GM19455 (cell line): ENCODE measurements at regions not wholly inside any gene's neighbourhood (a gene's known extent, or its start where the extent isn't known, plus 50 kb on each side); places are given as distances from the start of the nearest gene placed in this dataset.

Experiments
- ATAC-seq: cut with Tn5 transposase; IDR thresholded peaks from one replicate; pipeline ENCODE4 v1.9.1; 2021; ENCODE audit not compliant: unreplicated experiment

GRCh38 chr13:74444161-74444571 lies 310.0 kb upstream of the KLF12 start:
- no peak for ATAC-seq

GRCh38 chr13:74443631-74444030 lies 309.4 kb upstream of the KLF12 start:
- no peak for ATAC-seq

GRCh38 chr13:74442751-74443150 lies 308.5 kb upstream of the KLF12 start:
- ATAC-seq: no peak

GRCh38 chr13:74438901-74439300 lies 304.7 kb upstream of the KLF12 start:
- ATAC-seq: no peak

GRCh38 chr13:74434782-74435181 lies 300.6 kb upstream of the KLF12 start:
- ATAC-seq: no peak

GRCh38 chr13:74424455-74424854 lies 290.3 kb upstream of the KLF12 start:
- ATAC-seq: no peak

- no peak for ATAC-seq
Measured at GRCh38 chr13:74423434-74423833, 289.2 kb upstream of the KLF12 start.

GRCh38 chr13:74414458-74414857 lies 280.3 kb upstream of the KLF12 start:
- no peak for ATAC-seq

- no peak for ATAC-seq
Measured at GRCh38 chr13:74413482-74413881, 279.3 kb upstream of the KLF12 start.

GRCh38 chr13:74409551-74409950 lies 275.3 kb upstream of the KLF12 start:
- no peak for ATAC-seq

- no peak for ATAC-seq
Measured at GRCh38 chr13:74406420-74406819, 272.2 kb upstream of the KLF12 start.

- ATAC-seq: no peak
Measured at GRCh38 chr13:74398599-74398998, 264.4 kb upstream of the KLF12 start.

- no peak for ATAC-seq
Measured at GRCh38 chr13:74389056-74389455, 254.9 kb upstream of the KLF12 start.

GRCh38 chr13:74388626-74389025 lies 254.4 kb upstream of the KLF12 start:
- ATAC-seq: no peak

GRCh38 chr13:74372511-74372910 lies 238.3 kb upstream of the KLF12 start:
- no peak for ATAC-seq

GRCh38 chr13:74367193-74367592 lies 233.0 kb upstream of the KLF12 start:
- ATAC-seq: no peak

- no peak for ATAC-seq
Measured at GRCh38 chr13:74361274-74361673, 227.1 kb upstream of the KLF12 start.

GRCh38 chr13:74346960-74347359 lies 212.8 kb upstream of the KLF12 start:
- no peak for ATAC-seq

- ATAC-seq: no peak
Measured at GRCh38 chr13:74338341-74338740, 204.1 kb upstream of the KLF12 start.

GRCh38 chr13:74336546-74336945 lies 202.3 kb upstream of the KLF12 start:
- ATAC-seq: no peak

GRCh38 chr13:74335370-74335769 lies 201.2 kb upstream of the KLF12 start:
- ATAC-seq: no peak

GRCh38 chr13:74329962-74330361 lies 195.8 kb upstream of the KLF12 start:
- ATAC-seq: no peak

- no peak for ATAC-seq
Measured at GRCh38 chr13:74325106-74325505, 190.9 kb upstream of the KLF12 start.

- ATAC-seq: no peak
Measured at GRCh38 chr13:74324338-74324737, 190.1 kb upstream of the KLF12 start.
